Activated CD4-positive, alpha-beta T cell treated with anti-CD3 and anti-CD28 coated beads, Interleukin-2, amount 50 U/mL, for 1 hour (primary cell): ENCODE measurements at regions not wholly inside any gene's neighbourhood (a gene's known extent, or its start where the extent isn't known, plus 50 kb on each side); places are given as distances from the start of the nearest gene placed in this dataset.
"Not testable (repeated sequence)": the region's sequence is repeated elsewhere in the genome, so short reads cannot be mapped to it uniquely, and the experiment has no call there.

Experiments used
- DNase-seq: peaks from one replicate; pipeline ENCODE4 v3.0.0-alpha.2; 2020

DNA sequence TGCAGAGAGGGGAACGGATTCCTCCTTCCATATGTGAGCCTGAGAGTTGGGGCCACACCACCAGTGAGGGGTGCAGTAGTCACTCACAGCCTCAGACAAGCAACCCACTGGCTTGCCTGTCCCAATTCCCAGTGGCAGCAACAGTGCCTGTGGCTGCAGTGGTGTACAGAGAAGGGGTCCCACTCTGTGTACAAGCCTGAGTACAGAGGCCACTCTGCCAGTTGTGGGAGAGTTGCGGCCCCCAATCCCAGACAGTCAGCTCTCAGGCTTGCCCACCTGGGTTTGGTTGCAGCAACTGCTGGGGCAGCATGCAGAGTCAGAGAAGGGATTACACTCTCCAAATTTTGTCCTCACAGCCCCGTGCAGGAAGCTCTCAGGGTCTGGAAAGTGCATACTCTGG lies 133.2 kb upstream of the RFX3 start:
- DNase-seq, result no peak

DNA sequence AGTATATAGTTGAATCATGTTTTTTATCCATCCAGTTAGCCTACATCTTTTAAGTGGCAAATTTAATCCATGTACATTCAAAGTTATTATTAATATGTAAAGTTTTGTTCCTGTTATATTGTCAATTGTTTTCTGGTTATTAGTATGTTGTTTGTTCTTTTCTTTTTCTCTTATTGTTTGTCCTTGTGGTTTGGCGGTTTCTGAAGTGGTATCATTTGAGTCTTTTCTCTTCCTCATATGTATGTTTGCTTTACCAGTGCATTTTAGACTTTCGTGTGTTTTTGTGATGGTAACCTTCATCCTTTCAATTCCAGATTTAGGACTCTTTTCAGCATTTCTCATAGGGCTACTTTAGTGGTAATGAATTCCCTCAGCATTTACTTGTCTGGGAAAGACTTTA lies 130.4 kb upstream of the RFX3 start:
- no peak for DNase-seq

DNA sequence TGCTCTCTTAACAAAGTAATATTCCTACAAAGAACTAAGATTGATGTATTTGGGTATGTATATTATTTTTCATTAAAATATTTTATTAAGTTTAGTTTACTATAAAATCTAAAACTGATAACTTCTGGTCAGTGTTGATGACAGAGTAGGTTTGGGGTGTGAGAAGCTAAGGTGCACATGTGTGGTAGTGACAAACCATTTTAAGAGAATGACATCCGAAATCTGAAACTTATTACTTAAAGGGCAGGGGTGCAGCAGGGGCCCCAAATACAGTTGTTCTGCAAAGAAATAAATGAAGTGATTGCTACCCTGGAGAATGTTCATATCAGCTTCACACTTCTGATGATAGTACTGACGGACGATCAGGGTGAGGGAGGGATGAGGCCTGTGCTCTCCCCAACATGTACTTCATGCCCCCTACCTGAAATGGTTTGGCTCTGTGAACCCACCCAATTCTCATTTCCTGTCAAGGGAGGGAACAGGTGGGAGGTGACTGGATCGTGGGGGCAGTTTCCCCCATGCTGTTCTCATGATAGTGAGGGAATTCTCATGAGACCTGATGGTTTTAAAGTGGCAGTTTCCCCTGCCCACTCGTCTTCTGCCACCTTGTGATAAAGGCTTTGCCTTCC lies 125.3 kb upstream of the RFX3 start:
- DNase-seq, result no peak

DNA sequence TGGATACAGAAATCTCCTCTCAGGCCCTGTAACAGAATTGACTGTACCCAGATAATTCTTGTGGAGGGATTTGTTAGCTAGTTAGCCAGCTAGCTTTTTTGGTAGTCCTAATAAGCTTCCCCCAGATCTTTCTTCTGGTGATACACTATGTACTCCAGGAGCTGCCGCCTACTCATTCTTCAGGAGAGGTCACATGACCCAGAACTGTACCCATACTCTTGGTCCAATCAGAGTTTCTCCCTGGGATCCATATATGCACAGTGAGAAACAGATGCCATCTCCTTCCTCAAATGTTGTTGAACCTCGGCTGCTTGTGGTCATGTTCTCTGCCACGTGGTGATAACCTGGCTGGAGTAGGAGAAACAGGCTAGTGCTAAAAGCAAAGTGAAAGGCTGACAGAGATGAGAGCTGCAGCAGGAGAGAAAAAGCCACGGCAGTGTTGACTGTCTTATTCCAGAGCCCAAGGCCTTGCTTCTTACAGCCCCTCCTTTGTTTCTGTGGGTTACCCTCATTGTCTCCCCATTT lies 123.0 kb upstream of the RFX3 start:
- no peak for DNase-seq

DNA sequence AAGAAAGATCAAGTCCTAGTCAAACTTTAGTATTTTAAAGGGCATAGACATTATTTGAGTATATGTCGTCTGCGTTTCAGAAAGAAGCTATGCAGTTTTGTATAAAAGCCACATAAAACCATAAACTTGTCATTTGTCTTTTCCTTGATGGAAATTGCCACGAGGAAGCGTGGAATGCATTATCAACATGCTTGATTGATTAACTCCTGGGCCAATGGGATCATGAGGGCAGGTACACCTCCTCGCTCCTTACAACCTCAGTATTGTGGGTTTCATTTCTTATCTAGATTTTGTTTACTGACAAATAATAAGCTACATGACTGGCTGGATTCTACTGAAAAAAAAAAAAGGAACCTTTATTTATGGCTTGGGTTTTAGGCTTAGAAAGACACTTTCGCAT lies 122.5 kb upstream of the RFX3 start:
- DNase-seq, result no peak

DNA sequence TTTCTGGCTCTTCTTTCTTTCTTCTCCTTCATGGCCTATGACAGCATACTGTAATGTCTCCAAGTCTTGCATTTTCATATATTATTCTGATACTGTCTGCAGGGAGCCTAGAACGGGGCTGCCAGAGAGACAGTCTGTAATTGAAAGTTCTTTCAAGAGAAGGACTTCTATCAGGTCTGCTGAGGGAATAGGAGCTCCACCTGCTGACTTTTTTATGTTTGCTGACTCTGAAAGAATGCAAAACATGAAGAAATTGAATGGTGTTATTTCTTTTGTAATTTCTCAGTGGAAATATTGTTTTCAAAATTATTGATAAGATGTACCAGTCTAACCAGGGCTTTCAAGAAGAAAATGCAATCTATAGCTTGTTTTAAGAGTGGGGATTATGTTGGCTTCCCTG lies 121.9 kb upstream of the RFX3 start:
- DNase-seq, result no peak

DNA sequence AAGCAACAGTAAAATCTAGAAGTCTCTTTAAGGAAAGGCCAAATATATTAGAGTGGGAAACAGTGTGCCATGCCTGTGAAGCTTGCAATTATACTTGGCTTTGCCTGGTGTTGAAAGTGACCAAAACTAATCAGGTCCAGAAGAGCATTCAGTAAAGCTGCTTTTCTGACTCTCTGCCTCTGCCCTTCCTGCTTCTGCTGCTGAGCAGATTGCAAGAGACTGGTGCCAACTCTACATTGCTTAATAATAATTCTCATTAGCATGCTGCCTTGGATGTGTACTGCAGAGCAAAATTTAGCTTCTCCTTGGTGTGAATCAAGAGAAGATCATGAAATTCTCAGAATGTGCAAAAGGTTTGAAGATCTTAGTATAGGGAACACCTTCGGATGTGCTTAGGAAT lies 120.4 kb upstream of the RFX3 start:
- no peak for DNase-seq

DNA sequence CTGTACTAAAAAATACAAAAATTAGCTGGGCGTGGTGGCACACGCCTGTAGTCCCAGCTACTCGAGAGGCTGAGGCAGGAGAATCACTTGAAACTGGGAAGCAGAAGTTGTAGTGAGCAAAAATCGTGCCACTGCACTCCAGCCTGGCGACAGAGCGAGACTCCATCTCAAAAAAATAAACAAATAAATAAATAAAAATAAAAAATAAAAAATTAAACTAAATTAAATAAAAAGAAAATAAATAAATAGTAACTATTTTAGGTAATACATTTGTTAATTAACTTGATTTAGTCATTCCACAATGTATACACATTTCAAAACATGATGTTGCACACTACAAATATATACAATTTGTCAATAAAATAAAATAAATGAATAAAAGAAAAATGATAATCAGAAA lies 116.3 kb upstream of the RFX3 start:
- DNase-seq, result not testable (repeated sequence)

DNA sequence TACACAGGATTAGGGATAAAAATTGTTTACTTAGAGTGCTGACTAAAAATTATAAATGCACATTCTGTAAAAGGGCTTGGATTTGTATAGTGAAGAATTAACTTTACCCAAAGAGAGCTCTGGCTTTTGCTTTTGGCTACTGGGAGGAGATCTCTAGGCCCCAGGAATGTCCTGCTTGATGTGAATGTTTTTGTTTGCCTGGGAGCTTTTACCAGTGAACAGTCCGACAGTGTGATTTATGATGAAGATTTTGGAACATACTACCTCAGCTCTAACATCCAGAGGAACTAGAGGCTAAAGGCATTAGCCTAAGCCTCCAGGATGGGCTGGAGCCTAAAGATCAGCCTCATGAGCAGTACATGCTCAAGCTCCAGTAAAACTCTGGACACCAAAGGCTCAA lies 103.7 kb upstream of the RFX3 start:
- DNase-seq, result no peak

DNA sequence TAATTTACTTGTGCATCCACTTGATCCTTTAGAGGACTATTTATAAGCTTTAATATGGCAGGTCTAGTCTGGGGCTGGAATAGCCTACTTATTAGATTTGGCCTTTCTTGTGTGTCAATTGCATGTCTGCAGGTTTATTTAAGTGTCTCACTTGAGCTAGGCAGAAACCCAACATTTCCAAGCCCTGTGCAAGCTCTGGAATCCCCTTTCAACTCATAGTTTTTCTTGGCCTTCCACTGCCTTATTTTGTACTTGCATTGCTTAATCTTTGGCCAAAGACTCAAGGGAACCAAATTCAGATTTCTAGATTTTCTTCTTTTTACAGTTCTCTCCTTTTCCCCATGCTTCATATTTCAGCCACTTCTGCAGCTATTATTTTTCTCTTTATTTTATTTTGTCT lies 102.4 kb upstream of the RFX3 start:
- no peak for DNase-seq

DNA sequence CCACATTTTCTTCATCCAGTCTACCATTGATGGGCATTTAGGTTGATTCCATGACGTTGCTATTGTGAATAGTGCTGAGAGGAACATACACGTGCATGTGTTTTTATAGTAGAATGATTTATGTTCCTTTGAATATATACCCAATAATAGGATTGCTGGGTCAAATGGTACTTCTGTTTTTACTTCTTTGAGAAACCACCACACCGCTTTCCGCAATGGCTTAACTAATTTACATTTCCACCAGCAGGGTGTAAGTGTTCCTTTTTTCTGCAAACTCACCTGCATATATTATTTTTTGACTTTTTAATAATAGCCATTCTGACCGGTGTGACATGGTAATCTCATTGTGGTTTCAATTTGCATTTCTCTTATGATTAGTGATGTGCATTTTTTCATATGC lies 82.2 kb upstream of the RFX3 start:
- no peak for DNase-seq

DNA sequence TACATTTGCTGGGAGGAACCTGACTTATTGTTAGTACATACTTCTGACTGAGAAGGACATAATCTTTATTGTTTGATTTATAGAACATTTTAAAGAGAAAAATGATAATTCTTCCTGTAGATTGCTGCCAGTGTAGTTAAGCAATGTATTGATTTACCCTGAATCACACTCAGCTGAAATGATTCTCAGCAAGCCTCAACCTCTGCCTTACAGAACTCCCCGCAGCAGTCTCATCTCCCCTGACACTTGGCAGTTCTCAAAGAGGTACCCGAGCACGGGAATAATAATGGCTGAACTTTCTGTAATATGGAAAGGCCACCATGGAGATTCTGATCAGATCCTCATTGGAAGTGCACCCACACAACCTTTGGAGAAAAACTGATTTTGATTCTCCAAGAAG lies 74.9 kb upstream of the RFX3 start:
- DNase-seq, result no peak

DNA sequence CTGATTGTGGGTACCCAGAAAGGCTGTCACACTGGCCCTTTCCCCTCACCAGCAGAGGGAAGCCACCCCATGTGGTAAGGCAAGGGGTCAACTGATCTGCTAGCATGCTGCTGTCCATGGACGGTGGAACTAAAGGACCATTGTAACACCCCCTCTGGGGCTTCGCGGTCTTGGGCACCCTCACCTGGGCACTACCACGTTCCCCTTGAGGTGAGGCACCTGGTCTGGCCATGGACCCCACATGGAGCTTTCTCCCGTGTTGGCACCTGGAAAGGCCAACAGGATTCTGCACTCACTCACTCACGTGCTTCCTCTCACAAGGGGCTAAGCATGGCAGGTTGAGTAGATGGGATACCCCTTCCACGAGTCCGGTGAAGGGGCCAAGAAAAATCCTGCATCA lies 72.0 kb upstream of the RFX3 start:
- DNase-seq, result no peak

DNA sequence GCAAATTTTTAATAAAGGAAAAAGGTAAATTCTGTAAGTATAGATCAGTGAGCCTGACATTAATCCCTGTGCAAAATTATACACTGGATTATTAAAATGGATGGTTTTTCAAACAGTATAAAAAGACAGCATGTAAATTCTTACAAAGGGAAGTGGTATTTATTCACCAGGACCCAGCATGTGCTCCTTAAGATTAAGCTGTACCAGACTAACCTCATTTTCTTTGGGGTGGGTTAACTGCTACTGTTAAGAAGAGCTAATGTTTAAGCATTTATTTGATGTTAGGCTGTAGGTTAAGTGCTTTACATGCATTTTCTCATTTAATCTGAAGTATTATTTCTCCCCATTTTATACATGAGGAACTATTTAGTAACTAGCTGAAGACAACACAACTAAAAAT lies 60.3 kb upstream of the RFX3 start:
- no peak for DNase-seq

DNA sequence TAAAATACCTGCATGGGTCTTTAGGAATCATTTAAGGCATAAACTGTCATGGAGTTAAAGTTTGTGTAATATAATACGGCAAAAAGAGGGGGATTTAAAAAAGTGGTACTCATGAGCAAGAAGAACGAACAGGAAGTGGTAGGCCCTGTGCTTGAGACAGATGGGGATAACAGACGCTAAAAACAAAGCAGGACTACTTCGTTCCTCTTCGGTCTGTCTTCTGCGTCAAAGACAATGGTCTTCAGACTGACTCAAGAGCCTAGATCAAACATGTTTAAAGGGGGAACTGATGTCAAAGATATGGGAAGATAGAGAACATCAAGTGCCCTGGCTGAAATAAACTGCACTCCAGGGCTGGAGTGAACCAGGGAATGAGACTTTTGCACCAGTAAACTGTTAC lies 59.8 kb upstream of the RFX3 start:
- DNase-seq, result no peak

DNA sequence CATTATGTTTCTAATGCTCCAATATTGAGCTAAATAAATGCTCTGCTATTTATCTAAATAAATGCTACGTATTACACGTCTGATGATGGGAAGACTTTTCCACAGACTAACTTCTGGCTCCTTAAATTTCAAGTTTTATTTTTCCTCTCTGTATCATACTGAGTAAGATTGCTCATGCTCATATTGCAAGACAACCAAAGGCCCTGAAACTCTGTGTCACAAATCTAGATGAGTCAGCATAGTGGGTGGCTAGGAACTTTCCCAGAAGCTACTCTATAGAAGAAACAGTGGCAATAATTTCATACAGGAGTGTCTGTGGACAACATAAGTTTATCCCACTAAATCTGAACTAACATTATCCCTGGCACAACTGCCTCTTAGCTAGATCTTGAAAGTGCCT lies 53.0 kb upstream of the RFX3 start:
- no peak for DNase-seq

DNA sequence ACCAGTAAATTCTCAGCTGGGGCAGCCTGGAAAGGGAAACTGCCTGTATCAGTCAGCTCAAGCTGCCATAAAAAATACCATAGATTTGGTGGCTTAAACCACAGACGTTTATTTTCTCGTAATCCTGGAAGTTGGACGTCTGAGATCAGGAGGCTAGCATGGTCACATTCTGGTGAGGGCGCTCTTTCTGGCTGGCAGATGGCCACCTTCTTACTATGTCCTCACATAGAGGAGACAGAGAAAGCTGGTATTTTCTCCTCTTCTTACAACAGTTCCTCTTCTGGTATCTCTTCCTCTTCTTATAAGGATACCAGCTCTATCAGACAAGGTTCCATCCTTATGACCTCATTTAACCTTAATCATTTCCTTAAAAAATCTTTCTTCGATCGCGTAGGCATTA lies 50.5 kb upstream of the RFX3 start:
- DNase-seq, result no peak

DNA sequence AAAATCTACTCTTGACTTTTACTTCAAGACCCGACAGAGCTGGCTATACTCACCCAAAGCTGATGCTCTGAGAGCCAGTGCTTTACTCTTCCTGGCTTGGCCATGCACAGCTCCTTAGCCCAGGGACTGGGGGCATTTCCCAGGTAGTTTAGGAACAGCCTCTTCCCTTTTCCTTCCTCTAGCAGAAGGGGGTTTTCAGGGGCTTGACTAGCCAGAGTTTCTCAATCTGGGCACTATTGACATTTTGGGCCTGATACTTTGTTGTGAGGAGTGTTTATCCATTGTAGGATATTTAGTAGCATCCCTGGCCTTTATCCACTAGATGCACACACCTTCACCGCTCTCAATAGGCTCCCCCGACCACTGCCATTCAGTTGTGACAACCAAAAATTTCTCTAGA lies 50.0 kb upstream of the RFX3 start:
- DNase-seq, result no peak
